Inferior parietal cortex (tissue), 1 donor: ENCODE measurements at regions not wholly inside any gene's neighbourhood (a gene's known extent, or its start where the extent isn't known, plus 50 kb on each side); places are given as distances from the start of the nearest gene placed in this dataset.

Experiments
- DNase-seq: peaks from one replicate; pipeline ENCODE4 v3.0.0-alpha.2; 2016; ENCODE audit errors: extremely low spot score

DNA sequence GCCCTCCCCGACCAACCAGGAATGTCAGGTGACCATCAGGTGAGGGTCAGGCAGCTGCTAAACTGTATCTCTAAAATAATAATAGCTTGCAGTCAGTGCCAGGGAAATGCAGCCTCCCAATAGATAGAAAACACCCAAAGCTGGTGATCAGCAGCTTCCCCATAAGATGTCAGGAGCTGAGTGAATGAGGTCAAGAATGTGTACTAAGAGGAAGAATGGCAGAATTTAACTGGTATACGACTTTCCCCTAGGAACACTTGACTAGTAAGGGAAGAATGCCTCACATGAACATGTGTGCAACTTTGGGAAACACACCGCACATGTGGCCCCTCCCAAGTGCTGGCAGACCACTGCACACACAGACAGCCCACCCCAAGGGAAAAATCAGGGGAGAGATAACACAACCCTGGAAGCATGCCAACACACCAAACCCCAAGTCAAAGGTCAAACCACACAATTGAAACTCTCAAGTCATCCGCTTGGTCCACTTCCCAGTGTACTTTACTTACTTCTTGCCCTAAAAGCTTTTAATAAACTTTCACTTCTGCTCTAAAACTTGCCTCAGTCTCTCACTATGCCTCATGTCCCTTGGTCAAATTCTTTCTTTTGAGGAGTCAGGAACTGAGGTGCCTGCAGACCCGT, 806.5 kb downstream of the OTOL1 start:
- no peak for DNase-seq

DNA sequence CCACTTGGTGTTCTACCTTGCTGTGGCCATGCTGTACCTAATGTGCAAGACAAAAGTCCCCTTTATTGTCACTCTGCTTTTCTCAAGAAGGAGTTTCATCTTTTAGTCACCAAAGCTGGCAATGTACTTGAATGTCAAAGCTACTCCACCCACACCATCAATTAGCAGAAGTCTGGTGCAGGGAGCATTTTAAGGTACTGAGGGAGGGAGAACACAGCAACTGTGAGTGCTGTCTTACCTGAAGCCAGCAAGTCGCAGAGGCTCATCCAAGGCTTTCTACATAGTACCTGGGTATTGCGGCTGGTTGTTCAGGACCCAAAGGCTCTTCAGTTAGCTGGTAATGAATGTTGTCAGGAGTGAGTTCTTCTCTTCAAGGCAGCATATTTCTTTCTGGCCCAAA, 820.4 kb downstream of the OTOL1 start:
- no peak for DNase-seq

GRCh38 chr3:162328649-162329048, 832.0 kb downstream of the OTOL1 start:
- DNase-seq: no peak

DNA sequence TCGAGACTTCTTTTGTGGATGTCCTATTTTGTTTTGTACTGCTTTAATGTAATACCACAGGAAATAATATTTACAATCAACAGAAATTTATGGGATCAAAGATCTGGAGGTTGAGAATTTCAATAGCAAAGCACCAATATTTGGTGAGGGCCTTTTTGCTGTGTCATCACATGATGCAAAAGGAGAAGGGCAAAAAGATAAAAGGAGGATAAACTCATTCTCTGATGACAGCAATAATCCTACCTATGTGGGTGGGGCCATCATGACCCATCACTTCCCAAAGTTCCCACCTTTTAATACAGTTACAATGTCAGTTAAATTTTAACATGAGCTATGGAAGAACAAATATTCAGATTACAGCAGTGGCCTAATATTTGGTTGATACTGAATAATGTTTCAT, 832.9 kb downstream of the OTOL1 start:
- DNase-seq: no peak

GRCh38 chr3:162332344-162332743, 835.7 kb downstream of the OTOL1 start:
- DNase-seq: no peak

GRCh38 chr3:162334537-162334936, 837.9 kb downstream of the OTOL1 start:
- no peak for DNase-seq

DNA sequence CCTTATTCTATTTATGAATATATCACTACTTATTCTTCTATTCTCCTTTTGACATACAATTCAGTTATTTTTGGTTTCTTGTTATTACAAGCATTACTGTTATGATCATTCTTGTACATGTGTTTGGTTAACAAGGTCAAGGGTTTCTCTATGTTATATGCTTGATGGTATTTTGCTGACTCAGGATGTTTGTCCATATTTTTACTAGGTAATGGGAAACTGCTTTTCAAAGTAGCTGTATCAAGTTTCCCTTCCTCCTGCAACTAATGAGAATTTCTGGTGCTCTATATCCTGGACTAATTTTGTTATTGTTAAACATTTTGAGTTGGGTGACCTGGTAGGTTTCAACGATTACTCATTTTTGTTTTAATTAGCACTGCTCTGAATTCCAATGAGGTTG, 841.0 kb downstream of the OTOL1 start:
- no peak for DNase-seq

DNA sequence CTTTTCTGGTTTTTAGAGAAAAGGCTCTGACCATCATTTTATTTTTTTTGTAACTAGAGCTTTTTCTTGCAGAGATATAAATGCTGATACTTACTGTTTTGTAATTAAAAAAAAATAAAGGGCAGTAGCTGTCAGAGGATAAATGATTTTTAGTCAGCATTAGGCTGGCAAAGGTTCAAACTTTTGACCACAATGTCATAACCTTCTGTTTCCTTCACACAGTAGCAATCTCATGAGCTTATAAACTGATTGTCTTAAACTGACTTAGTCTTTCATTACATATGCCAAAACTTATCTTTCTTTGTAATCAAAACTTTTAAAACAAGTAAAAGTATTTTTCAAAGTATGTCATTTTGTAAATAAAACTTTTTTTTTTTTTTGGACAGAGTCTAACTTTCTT, 841.9 kb downstream of the OTOL1 start:
- no peak for DNase-seq

DNA sequence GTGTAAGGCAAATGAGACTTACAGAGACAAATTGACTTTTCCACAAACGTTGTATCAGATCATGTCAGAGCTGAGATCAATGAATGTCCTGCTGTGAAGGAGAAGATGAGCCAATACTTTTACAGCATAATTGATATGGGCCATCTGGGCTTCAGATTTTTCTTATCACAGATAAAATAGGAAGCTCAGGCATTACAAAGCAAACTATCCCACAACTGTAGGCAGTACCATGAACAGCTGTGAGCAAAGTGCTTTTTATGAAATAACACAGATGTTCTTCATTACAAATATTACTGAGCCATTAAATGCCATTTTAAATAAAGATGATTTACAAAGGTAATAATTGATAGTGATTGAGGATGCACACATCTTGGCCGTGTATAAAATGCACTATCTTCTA, 852.3 kb downstream of the OTOL1 start:
- DNase-seq: no peak

GRCh38 chr3:162353414-162353813, 856.8 kb downstream of the OTOL1 start:
- DNase-seq: no peak

GRCh38 chr3:162354356-162354755, 857.7 kb downstream of the OTOL1 start:
- no peak for DNase-seq

GRCh38 chr3:162365066-162365719, 868.6 kb downstream of the OTOL1 start:
- no peak for DNase-seq

DNA sequence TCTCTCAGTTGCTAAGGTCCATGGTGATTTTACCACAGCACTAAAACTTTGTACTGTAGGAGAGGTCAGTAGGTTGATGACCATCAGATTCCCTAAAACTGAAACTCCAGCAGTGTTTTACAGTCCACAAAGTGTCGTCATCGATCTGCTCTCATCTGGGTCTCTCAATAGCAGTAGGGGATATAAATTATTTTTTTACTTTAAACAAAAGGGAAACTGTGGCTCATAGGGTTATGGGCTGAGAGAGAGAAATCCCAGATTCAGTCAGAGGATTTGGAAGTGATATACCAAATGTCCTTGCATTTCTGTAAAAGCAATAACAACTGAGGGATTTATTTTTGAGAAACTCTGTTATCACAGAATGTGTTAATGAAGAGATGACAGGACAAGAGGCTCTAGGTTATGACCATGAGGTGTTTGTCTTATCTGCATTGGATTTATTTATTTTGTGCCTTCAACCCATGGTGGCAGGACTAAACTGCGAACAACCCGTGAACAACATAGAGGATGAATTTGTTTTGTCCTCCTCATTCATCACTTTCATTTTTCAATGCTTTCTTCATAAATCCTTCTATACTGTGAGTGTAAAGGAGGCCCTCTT, 869.7 kb downstream of the OTOL1 start:
- no peak for DNase-seq

- DNase-seq: no peak
These were observed 871.0 kb downstream of the OTOL1 start for GRCh38 chr3:162367429-162368260.

DNA sequence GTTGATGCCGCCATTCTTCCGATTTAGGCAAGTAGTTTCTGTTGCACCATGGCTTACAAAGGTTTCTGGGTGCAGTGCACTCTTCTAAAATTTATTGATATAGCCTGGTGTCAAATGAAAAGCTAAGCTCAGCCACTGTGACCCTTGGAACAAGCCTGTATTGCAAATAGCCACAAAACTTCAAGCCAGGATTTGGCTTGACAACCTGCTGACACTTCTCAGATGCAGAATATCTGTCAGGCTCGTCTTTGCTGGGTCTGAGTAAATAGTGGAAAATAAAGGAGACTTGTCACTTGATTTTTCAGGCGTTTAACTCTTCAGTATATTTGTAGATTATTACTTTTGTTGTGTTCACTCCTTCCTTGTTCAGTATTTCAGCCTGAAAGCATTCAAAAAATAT, 871.8 kb downstream of the OTOL1 start:
- no peak for DNase-seq

GRCh38 chr3:162369306-162369705, 872.7 kb downstream of the OTOL1 start:
- DNase-seq: no peak

DNA sequence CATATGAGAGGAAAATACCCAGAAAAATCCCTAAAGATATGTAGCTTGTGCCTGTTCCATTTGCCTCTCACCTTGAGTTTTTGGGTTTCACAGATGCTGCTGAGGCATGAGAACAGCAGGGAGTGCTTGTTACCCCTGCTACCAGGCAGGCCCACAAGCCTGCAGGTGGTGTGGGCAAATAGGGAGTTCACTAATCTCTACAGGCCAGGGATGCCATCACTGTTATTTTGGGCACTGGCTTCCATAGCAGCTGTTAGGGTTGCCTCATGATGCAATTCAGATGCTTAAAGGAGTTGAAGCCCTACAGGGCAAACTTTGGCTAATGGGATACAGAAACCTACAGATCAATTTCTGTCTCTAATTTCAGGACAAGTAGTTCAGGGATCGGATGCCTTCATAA, 873.5 kb downstream of the OTOL1 start:
- no peak for DNase-seq

DNA sequence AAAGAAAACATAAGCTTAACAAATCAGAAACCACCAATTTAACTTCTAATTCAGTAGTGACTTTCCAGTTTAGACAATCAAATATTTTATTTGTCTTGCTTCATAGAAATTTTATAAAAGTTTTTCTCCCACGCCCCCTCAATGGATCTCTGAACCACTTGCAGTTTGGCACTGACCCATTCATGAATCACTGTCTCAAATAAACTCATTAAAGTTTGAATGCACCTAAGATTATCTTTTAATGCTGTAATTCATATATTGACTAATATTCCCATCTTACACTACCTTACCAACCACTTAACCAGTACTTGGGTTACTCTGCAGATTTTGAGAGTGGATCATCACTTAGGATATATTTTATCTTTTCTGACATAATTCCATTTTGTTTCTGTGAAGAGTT, 880.2 kb downstream of the OTOL1 start:
- no peak for DNase-seq

DNA sequence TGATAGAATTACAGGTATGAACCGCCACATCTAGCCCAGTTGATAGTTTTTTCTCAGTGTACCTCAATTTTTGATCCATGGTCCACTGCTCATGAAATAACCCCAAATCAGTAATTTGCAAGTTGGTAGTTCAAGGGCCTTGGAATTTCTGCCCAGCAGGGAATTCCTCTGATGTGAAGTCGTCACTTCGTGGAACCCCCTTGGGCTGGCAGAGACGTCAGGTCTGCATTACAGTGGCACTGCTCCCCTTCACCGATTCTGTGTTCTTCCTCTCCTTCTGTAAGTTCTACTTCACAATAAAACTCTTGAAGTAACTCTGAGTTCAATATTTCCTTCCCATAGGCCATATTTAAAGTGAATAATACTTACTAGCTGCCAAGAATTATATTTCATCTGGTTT, 881.0 kb downstream of the OTOL1 start:
- no peak for DNase-seq

GRCh38 chr3:162385387-162385786, 888.8 kb downstream of the OTOL1 start:
- no peak for DNase-seq

- no peak for DNase-seq
These were observed 894.3 kb downstream of the OTOL1 start for GRCh38 chr3:162390891-162391290.

DNA sequence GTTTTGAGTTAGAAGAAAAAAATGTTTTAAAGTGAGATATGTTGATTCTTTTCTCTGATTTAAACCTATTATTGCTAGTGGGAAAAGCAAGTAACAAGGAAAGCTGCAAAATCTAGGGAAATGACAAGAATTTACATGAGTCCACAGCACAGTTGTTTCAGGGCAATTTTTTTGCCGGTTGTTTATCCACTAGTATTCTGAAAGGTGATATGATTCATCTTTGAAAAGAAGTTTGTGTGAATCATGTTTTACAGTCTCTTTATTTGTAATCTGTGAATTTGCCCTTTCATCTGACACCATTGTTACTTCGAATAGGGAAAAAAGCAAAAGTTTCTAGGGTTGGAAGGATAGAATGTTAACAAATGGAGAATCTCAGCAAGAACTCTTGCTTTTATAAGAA, 894.7 kb downstream of the OTOL1 start:
- no peak for DNase-seq

DNA sequence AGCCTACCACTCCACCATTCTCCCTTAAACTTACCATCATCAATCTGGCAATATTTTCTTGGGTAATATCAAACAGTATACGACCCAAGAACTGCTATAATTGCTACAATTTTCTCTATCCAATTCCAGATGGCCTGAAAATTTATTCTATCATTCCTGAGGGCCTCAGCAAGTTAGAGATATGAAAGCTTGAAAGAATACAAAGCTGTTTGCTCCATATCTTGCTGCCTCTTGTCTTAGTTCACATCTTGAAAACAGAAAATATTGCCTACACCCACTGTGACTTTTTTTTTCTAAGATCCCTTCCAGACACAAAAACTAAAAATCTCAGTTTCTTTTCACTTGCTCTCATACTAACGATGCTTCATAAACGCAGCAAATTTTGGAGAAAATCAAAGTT, 898.9 kb downstream of the OTOL1 start:
- no peak for DNase-seq
